OCI-LY7 (cell line): ENCODE measurements at regions not wholly inside any gene's neighbourhood (a gene's known extent, or its start where the extent isn't known, plus 50 kb on each side); places are given as distances from the start of the nearest gene placed in this dataset.

Experiments
- BruUV-seq: library from RNA; stranded (reverse); fragments of 400-500 nt; replicated peaks from 2 replicates; lab custom pipeline; 2021; lab: Mats Ljungman, UMichigan
- CTCF ChIA-PET: fragments of 300-600 bp; sonication (Branson Sonifier 250); formaldehyde crosslinking; loops from one replicate; lab custom pipeline; 2022; ENCODE audit warnings: antibody characterized with exemption; ENCODE audit not compliant: unreplicated experiment; lab: Charles Lee
- POLR2A ChIA-PET: fragments of 300-600 bp; sonication (Branson Sonifier 250); formaldehyde crosslinking; loops from one replicate; lab custom pipeline; 2022; ENCODE audit warnings: antibody characterized with exemption; lab: Charles Lee
- DNase-seq: peaks from one replicate; pipeline ENCODE4 v3.0.0-alpha.2; 2015; ENCODE audit warnings: low spot score
- H2AFZ ChIP-seq: fragments of 200-600 bp; sonication (generic), shearing (Covaris generic); 2 replicates; pipeline ENCODE4 v1.6.1; 2014; ENCODE audit warnings: mild to moderate bottlenecking, antibody characterized with exemption, low read length, moderate library complexity
- H3K27ac ChIP-seq: fragments of 200-600 bp; sonication (generic); 2 replicates; pipeline ENCODE4 v1.5.1; 2014; ENCODE audit warnings: mixed run types, low read depth, mild to moderate bottlenecking, moderate library complexity, low read length, inconsistent platforms; ENCODE audit not compliant: poor library complexity, severe bottlenecking
- H3K36me3 ChIP-seq: fragments of 200-600 bp; sonication (generic); 2 replicates; pipeline ENCODE4 v1.6.1; 2014; ENCODE audit warnings: mild to moderate bottlenecking, antibody characterized with exemption, low read length, moderate library complexity, mixed read lengths; ENCODE audit not compliant: insufficient read depth
- H3K4me1 ChIP-seq: fragments of 200-600 bp; sonication (generic); 2 replicates; pipeline ENCODE4 v1.5.1; 2014; ENCODE audit warnings: mild to moderate bottlenecking, low read length; ENCODE audit not compliant: insufficient read depth, poor library complexity, severe bottlenecking
- H3K4me2 ChIP-seq: fragments of 200-600 bp; sonication (generic); 2 replicates; pipeline ENCODE4 v1.6.1; 2014; ENCODE audit warnings: mild to moderate bottlenecking, low read length
- H3K4me3 ChIP-seq: fragments of 200-600 bp; sonication (generic); 2 replicates; pipeline ENCODE4 v1.5.1; 2014; ENCODE audit warnings: mild to moderate bottlenecking, low read depth, low read length; ENCODE audit not compliant: poor library complexity, severe bottlenecking
- H3K79me2 ChIP-seq: fragments of 200-600 bp; sonication (generic); 2 replicates; pipeline ENCODE4 v1.6.1; 2016; ENCODE audit warnings: low read depth, mild to moderate bottlenecking, low read length, moderate library complexity, mixed read lengths; ENCODE audit not compliant: insufficient read depth
- H3K9me2 ChIP-seq: fragments of 200-600 bp; sonication (generic); 2 replicates; pipeline ENCODE4 v1.6.1; 2016; ENCODE audit warnings: mild to moderate bottlenecking, low read length, mixed read lengths; ENCODE audit not compliant: insufficient read depth
- H3K9me3 ChIP-seq: fragments of 200-600 bp; sonication (generic); 2 replicates; pipeline ENCODE4 v1.6.1; 2014; ENCODE audit warnings: mild to moderate bottlenecking, mixed run types, low read length, mixed read lengths
- H4K20me1 ChIP-seq: fragments of 200-600 bp; sonication (generic); 2 replicates; pipeline ENCODE4 v1.6.1; 2014; ENCODE audit warnings: mild to moderate bottlenecking, antibody characterized with exemption, low read length, moderate library complexity, mixed read lengths; ENCODE audit not compliant: insufficient read depth
- EZH2phosphoT487 ChIP-seq: fragments of 200-600 bp; sonication (generic); IDR thresholded peaks from 2 replicates; pipeline ENCODE4 v1.6.1; 2018; ENCODE audit warnings: low read depth, borderline replicate concordance, mild to moderate bottlenecking, mixed run types, antibody characterized with exemption, low read length, moderate library complexity, mixed read lengths
- intact Hi-C: fragments of 100-400 bp; cut with micrococcal nuclease; formaldehyde crosslinking; loops from one replicate; pipeline ENCODE4 v1.10.0; 2022; ENCODE audit not compliant: unreplicated experiment
- TF ChIP-seq, protein P1 (sequence below): fragments of 200-600 bp; sonication (generic); conservative IDR thresholded peaks from 2 replicates; pipeline ENCODE4 v1.5.1; 2014; ENCODE audit warnings: mild to moderate bottlenecking, antibody characterized with exemption, low read length, moderate library complexity, mixed read lengths

DNA sequence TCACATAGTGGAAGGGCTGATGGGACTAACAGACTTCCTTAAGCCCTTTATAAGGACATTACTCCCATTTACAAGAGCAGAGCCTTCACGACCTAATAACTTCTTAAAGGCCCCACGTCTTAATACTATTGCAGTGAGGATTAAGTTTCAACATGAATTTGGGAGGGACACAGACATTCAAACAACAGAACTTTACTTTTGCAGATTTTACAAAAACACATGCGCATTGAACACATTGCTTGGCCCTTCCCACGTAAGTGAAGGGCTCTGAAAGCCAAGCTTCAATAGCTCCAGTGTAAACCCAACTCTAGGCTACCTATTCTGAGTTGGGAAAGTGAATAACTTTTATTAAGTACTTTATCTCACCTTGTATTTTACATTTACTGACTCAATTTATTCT is 53.8 kb upstream of the DNAH5 start:
- no peak overlapping the region for H3K4me3 ChIP-seq
- H4K20me1 ChIP-seq, result no peaks in the 10 kb centered on the region
- H2AFZ ChIP-seq, result no peak overlapping the region
- H3K9me3 ChIP-seq, result no peaks in the 10 kb centered on the region
- H3K9me2 ChIP-seq, result no peaks in the 10 kb centered on the region
- intact Hi-C loops, result no loop called here
- H3K36me3 ChIP-seq, result no peaks in the 10 kb centered on the region
- TF ChIP-seq, protein P1, sequence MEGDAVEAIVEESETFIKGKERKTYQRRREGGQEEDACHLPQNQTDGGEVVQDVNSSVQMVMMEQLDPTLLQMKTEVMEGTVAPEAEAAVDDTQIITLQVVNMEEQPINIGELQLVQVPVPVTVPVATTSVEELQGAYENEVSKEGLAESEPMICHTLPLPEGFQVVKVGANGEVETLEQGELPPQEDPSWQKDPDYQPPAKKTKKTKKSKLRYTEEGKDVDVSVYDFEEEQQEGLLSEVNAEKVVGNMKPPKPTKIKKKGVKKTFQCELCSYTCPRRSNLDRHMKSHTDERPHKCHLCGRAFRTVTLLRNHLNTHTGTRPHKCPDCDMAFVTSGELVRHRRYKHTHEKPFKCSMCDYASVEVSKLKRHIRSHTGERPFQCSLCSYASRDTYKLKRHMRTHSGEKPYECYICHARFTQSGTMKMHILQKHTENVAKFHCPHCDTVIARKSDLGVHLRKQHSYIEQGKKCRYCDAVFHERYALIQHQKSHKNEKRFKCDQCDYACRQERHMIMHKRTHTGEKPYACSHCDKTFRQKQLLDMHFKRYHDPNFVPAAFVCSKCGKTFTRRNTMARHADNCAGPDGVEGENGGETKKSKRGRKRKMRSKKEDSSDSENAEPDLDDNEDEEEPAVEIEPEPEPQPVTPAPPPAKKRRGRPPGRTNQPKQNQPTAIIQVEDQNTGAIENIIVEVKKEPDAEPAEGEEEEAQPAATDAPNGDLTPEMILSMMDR, result no peak
- DNase-seq, result no peak
- no TSS peak for BruUV-seq
- no peaks in the 10 kb centered on the region for H3K4me1 ChIP-seq
- no peak overlapping the region for H3K27ac ChIP-seq
- no peak overlapping the region for H3K4me2 ChIP-seq
- POLR2A ChIA-PET, result no interaction called here
- CTCF ChIA-PET, result no interaction called here
- H3K79me2 ChIP-seq, result no peaks in the 10 kb centered on the region

DNA sequence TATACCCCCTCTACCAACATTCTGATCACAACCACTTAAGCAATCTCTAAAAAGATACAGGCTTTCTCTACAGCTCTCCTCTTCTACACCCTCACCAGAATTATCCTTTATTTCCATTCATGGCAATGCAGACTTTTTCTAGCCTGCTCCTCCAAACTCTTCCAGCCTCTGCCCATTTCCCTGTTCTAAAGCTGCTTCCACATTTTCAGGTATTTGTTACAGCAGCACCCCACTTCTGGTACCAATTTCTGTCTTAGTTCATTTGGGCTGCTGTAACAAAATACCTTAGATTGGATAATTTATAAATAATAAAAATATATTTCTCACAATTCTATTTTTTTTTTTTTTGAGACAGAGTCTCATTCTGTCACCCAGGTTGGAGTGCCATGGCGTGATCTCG is 53.0 kb upstream of the DNAH5 start:
- Histone ChIP-seq H3K4me2 (no peak overlapping the region), H3K4me3 (no peak overlapping the region), H4K20me1 (no peaks in the 10 kb centered on the region), H3K4me1 (no peaks in the 10 kb centered on the region), H3K9me2 (no peaks in the 10 kb centered on the region), H3K9me3 (no peaks in the 10 kb centered on the region), H3K79me2 (no peaks in the 10 kb centered on the region), H3K27ac (no peak overlapping the region), H2AFZ (no peak overlapping the region), H3K36me3 (no peaks in the 10 kb centered on the region)
- no peak for TF ChIP-seq EZH2phosphoT487
- TF ChIP-seq, protein P1, result no peak
- intact Hi-C loops, result no loop called here
- no TSS peak for BruUV-seq
- ChIA-PET CTCF (no interaction called here), POLR2A (interaction anchor here (0.7 kb wide), 1 partner anchor 644 kb away, joined by 3 read pairs; no protein-coding TSS in a partner anchor)
- no peak for DNase-seq

DNA sequence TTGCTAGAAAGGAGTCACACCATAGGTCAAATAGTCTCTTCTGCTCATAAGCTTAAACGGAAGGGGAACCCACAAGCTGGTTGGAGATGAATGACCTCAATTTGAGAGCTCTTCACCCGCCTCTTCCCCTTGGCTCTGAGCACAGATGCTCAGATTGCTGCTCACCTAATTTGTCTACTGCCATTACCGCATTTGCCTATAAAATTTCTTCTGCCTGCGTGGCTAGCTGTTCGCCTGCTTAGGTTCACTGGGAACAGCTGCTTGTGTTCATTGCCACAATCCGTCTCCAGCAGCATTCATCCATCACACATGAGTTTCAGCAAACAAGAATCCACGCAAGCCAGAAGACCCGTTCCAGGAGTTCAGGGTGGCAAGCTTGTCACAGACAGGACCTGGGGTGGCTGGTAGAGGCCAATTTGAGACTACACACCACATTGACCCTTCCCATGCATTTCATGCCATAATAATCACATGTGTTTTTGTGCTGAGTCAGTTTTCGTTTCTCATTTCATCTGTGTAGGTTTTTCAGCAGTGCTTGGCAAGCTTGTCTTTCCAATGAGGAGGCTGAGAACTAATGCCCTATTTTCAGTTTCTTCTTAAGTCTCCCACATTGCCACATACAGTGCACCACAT is 50.2 kb upstream of the DNAH5 start:
- Histone ChIP-seq H3K27ac (no peak overlapping the region), H3K36me3 (no peaks in the 10 kb centered on the region), H3K9me2 (no peaks in the 10 kb centered on the region), H3K9me3 (no peaks in the 10 kb centered on the region), H3K4me1 (no peaks in the 10 kb centered on the region), H3K4me3 (no peak overlapping the region), H2AFZ (no peak overlapping the region), H3K79me2 (no peaks in the 10 kb centered on the region), H3K4me2 (no peak overlapping the region), H4K20me1 (no peaks in the 10 kb centered on the region)
- TF ChIP-seq, protein P1, result no peak
- TF ChIP-seq EZH2phosphoT487, result no peak
- intact Hi-C loops, result no loop called here
- ChIA-PET POLR2A (interaction anchor here (0.6 to 0.7 kb wide), 2 partner anchors 10 to 961 kb away, joined by 3 read pairs; no protein-coding TSS in a partner anchor), CTCF (no interaction called here)
- no peak for DNase-seq
- no TSS peak for BruUV-seq
